ENCODE measurements at regions not wholly inside any gene's neighbourhood (a gene's known extent, or its start where the extent isn't known, plus 50 kb on each side); places are given as distances from the start of the nearest gene placed in this dataset.

DNA sequence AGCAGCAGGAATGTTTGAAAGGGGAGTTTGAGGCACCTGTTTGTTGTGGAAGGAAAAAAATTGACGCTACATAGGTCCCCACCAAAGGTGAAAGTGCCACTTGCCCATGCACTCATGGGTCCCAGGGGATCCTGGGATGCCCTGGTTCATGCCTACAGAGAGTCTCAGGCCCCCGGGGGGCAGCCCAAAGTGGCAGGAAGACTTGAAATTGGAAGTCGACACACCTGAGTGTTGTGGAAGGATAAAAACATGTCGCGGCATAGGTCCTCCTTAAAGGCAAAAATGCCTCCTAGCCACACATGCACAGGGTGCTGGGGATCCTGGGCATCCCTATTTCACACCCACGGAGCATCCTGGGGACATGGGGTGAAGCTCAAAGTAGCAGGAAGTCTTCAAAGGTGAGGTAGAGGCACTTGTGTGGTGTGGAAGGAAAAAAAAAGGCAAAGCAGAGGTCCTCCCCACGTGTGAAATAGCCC is 576.1 kb downstream of the ALG10 start:
- TF ChIP-seq, protein P1, sequence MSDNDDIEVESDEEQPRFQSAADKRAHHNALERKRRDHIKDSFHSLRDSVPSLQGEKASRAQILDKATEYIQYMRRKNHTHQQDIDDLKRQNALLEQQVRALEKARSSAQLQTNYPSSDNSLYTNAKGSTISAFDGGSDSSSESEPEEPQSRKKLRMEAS (IDR thresholded peaks at IDR 0.05; ENCODE audit: low read depth, low read length) = no peak
- TF ChIP-seq, protein P2, sequence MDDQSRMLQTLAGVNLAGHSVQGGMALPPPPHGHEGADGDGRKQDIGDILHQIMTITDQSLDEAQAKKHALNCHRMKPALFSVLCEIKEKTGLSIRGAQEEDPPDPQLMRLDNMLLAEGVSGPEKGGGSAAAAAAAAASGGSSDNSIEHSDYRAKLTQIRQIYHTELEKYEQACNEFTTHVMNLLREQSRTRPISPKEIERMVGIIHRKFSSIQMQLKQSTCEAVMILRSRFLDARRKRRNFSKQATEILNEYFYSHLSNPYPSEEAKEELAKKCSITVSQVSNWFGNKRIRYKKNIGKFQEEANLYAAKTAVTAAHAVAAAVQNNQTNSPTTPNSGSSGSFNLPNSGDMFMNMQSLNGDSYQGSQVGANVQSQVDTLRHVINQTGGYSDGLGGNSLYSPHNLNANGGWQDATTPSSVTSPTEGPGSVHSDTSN (IDR thresholded peaks at IDR 0.05; ENCODE audit: insufficient replicate concordance, low read depth, low read length) = no peak
- TF ChIP-seq, protein P3, sequence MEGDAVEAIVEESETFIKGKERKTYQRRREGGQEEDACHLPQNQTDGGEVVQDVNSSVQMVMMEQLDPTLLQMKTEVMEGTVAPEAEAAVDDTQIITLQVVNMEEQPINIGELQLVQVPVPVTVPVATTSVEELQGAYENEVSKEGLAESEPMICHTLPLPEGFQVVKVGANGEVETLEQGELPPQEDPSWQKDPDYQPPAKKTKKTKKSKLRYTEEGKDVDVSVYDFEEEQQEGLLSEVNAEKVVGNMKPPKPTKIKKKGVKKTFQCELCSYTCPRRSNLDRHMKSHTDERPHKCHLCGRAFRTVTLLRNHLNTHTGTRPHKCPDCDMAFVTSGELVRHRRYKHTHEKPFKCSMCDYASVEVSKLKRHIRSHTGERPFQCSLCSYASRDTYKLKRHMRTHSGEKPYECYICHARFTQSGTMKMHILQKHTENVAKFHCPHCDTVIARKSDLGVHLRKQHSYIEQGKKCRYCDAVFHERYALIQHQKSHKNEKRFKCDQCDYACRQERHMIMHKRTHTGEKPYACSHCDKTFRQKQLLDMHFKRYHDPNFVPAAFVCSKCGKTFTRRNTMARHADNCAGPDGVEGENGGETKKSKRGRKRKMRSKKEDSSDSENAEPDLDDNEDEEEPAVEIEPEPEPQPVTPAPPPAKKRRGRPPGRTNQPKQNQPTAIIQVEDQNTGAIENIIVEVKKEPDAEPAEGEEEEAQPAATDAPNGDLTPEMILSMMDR (IDR thresholded peaks at IDR 0.05 in 2 of 3, conservative IDR thresholded peaks at IDR 0.05 in 1 of 3; ENCODE audit: control insufficient read depth in 2 of 3, extremely low read depth in 1 of 3, insufficient read depth in 1 of 3, low read depth in 3 of 3, low read length in 3 of 3) = no peak
- TF ChIP-seq SUPT20H (IDR thresholded peaks at IDR 0.05; ENCODE audit: borderline replicate concordance, control insufficient read depth, low read depth, low read length) = no peak
- TF ChIP-seq NFIC (IDR thresholded peaks at IDR 0.05; ENCODE audit: low read depth, low read length) = no peak
- TF ChIP-seq EP300 (IDR thresholded peaks at IDR 0.05; ENCODE audit: borderline replicate concordance in 1 of 2, control insufficient read depth in 1 of 2, low read depth in 2 of 2, low read length in 2 of 2) = no peak
- TF ChIP-seq, protein P4, sequence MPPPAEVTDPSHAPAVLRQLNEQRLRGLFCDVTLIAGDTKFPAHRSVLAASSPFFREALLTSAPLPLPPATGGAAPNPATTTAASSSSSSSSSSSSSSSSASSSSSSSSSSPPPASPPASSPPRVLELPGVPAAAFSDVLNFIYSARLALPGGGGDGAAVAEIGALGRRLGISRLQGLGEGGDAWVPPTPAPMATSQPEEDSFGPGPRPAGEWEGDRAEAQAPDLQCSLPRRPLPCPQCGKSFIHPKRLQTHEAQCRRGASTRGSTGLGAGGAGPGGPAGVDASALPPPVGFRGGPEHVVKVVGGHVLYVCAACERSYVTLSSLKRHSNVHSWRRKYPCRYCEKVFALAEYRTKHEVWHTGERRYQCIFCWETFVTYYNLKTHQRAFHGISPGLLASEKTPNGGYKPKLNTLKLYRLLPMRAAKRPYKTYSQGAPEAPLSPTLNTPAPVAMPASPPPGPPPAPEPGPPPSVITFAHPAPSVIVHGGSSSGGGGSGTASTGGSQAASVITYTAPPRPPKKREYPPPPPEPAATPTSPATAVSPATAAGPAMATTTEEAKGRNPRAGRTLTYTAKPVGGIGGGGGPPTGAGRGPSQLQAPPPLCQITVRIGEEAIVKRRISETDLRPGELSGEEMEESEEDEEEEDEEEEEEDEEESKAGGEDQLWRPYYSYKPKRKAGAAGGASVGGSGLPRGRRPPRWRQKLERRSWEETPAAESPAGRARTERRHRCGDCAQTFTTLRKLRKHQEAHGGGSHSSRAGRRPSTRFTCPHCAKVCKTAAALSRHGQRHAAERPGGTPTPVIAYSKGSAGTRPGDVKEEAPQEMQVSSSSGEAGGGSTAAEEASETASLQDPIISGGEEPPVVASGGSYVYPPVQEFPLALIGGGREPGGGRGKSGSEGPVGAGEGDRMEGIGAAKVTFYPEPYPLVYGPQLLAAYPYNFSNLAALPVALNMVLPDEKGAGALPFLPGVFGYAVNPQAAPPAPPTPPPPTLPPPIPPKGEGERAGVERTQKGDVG (CRISPR knock-in tag; IDR thresholded peaks at IDR 0.05) = no peak
- no peak for TF ChIP-seq CHD1 (IDR thresholded peaks at IDR 0.05; ENCODE audit: low read depth, low read length)
- TF ChIP-seq BCL11A (IDR thresholded peaks at IDR 0.05; ENCODE audit: low read depth, low read length) = no peak

All from GM12878 (cell line).